Kidney (tissue), 13 donors: ENCODE measurements at regions not wholly inside any gene's neighbourhood (a gene's known extent, or its start where the extent isn't known, plus 50 kb on each side); places are given as distances from the start of the nearest gene placed in this dataset.

ENCODE experiments used
- DNase-seq, 5 donors: peaks; one replicate each; pipeline ENCODE4 v3.0.0-alpha.2; 2013 to 2020
- FAIRE-seq: peaks from 2 replicates; lab custom pipeline; 2012; peaks lifted over from hg19 to GRCh38; lab: Jason Lieb, UNC
- H3K27ac ChIP-seq, 2 donors: one replicate each; pipeline ENCODE4 v1.7.0; 2013; ENCODE audit warnings: low read depth in 2 of 2, low read length in 2 of 2, inconsistent platforms in 1 of 2
- H3K27me3 ChIP-seq: one replicate; pipeline ENCODE4 v1.7.1; 2013; ENCODE audit warnings: low read length, inconsistent platforms; ENCODE audit not compliant: control insufficient read depth, insufficient read depth
- H3K36me3 ChIP-seq, 3 donors: one replicate each; pipeline versions ENCODE4 v1.7.0 to v1.7.1; 2013; ENCODE audit warnings: low read length in 3 of 3, control low read depth in 1 of 3, inconsistent platforms in 1 of 3; ENCODE audit not compliant: insufficient read depth in 3 of 3, control insufficient read depth in 2 of 3
- H3K4me1 ChIP-seq, 3 donors: one replicate each; pipeline versions ENCODE4 v1.7.0 to v1.7.1; 2013; ENCODE audit warnings: low read length in 3 of 3, inconsistent platforms in 1 of 3, low read depth in 1 of 3; ENCODE audit not compliant: control insufficient read depth in 2 of 3, insufficient read depth in 2 of 3
- H3K4me3 ChIP-seq, 3 donors: one replicate each; pipeline versions ENCODE4 v1.7.0 to v1.8.1; 2013; ENCODE audit warnings: low read length in 3 of 3, control low read depth in 1 of 3, inconsistent platforms in 1 of 3
- H3K9ac ChIP-seq, 3 donors: one replicate each; pipeline versions ENCODE4 v1.7.0 to v1.7.1; 2013; ENCODE audit warnings: low read length in 3 of 3, control low read depth in 1 of 3, inconsistent platforms in 1 of 3
- H3K9me3 ChIP-seq, 3 donors: one replicate each; pipeline versions ENCODE4 v1.7.0 to v1.7.1; 2013; ENCODE audit warnings: low read length in 3 of 3, control low read depth in 1 of 3, inconsistent platforms in 1 of 3; ENCODE audit not compliant: control insufficient read depth in 2 of 3, insufficient read depth in 1 of 3
- CTCF ChIP-seq: IDR thresholded peaks from 3 replicates; pipeline ENCODE4 v1.5.1; 2012; ENCODE audit warnings: mild to moderate bottlenecking, moderate library complexity, borderline replicate concordance; ENCODE audit not compliant: insufficient read depth; ENCODE audit errors: extremely low read depth
- intact Hi-C: fragments of 100-400 bp; cut with DNase I; formaldehyde crosslinking; loops from one replicate; pipeline ENCODE4 v1.11.1; 2022
- donor health status: control.
- donor health status: control.
- donor health status: control.
- donor health status: control.
- donor health status: control.
- donor health status: DM: yes; HTN: yes; CAD: no.
- donor health status: Normal renal cell carcinoma (clear cell type).

- H3K36me3 ChIP-seq, result no peaks in the 10 kb centered on the region
- FAIRE-seq (no peak), DNase-seq (no peak)
- no peaks in the 10 kb centered on the region for H3K27me3 ChIP-seq
- TF ChIP-seq CTCF, result no peak
- no peak overlapping the region for H3K9ac ChIP-seq
- H3K4me1 ChIP-seq, result no peaks in the 10 kb centered on the region
- no peak overlapping the region for H3K27ac ChIP-seq
- H3K9me3 ChIP-seq, result no peaks in the 10 kb centered on the region
- H3K4me3 ChIP-seq, result no peak overlapping the region
- intact Hi-C loops, result no loop called here
Observed at GRCh38 chr12:43132291-43132690, 419.7 kb downstream of the ADAMTS20 start.

GRCh38 chr12:43131301-43131700 is 420.7 kb downstream of the ADAMTS20 start:
- intact Hi-C loops, result no loop called here
- H3K36me3 ChIP-seq, result no peaks in the 10 kb centered on the region
- no peak overlapping the region for H3K9ac ChIP-seq
- no peaks in the 10 kb centered on the region for H3K4me1 ChIP-seq
- no peaks in the 10 kb centered on the region for H3K27me3 ChIP-seq
- no peak for FAIRE-seq
- TF ChIP-seq CTCF, result no peak
- peak in 1 of 5 donors; percentile 31 for DNase-seq
- no peak overlapping the region for H3K27ac ChIP-seq
- no peak overlapping the region for H3K4me3 ChIP-seq
- H3K9me3 ChIP-seq, result no peaks in the 10 kb centered on the region

- no peak for TF ChIP-seq CTCF
- no peak for FAIRE-seq
- Histone ChIP-seq H3K27ac (no peak overlapping the region), H3K9ac (no peak overlapping the region), H3K4me1 (no peaks in the 10 kb centered on the region), H3K9me3 (no peaks in the 10 kb centered on the region), H3K4me3 (no peak overlapping the region), H3K36me3 (no peaks in the 10 kb centered on the region), H3K27me3 (no peaks in the 10 kb centered on the region)
- intact Hi-C loops, result no loop called here
- DNase-seq, result peak in 2 of 5 donors; percentile 27 to 68
Observed at GRCh38 chr12:43127886-43128549, 424.0 kb downstream of the ADAMTS20 start.
